B cell (primary cell): ENCODE measurements at regions not wholly inside any gene's neighbourhood (a gene's known extent, or its start where the extent isn't known, plus 50 kb on each side); places are given as distances from the start of the nearest gene placed in this dataset.

Experiments used
- ATAC-seq: fragments of 200-7000 bp; cut with Tn5 transposase; one replicate; pipeline ENCODE4 v1.10.0; 2021; ENCODE audit warnings: low read depth, mild to moderate bottlenecking, moderate number of reproducible peaks, moderate library complexity
- CTCF ChIA-PET: fragments of 350-600 bp; sonication (Branson Sonifier 250); formaldehyde crosslinking; loops from one replicate; lab custom pipeline; 2021; ENCODE audit warnings: antibody characterized with exemption, inconsistent platforms; lab: Charles Lee
- POLR2A ChIA-PET: fragments of 350-600 bp; sonication (Branson Sonifier 250); formaldehyde crosslinking; loops from one replicate; lab custom pipeline; 2021; ENCODE audit warnings: antibody characterized with exemption; lab: Charles Lee
- DNase-seq: peaks from one replicate; pipeline ENCODE4 v3.0.0; 2013
- H2AFZ ChIP-seq: 2 replicates; pipeline ENCODE4 v1.6.1; 2012; ENCODE audit warnings: mild to moderate bottlenecking, low read depth, low read length; ENCODE audit not compliant: insufficient read depth, poor library complexity, severe bottlenecking
- H3K27ac ChIP-seq, 2 donors: 1 replicate in 1 of 2; 2 replicates in 1 of 2; pipeline ENCODE4 v1.5.1; 2012 to 2013; ENCODE audit warnings: low read length in 2 of 2, mild to moderate bottlenecking in 2 of 2, moderate library complexity in 1 of 2
- H3K27me3 ChIP-seq, 4 experiments: fragments of 200-600 bp in 1 of 4; sonication (generic) in 1 of 4; replicated peaks in 1 of 4; 1 replicate in 2 of 4; 2 replicates in 2 of 4; pipeline versions ENCODE4 v1.6.1 to v1.7.0; 2013 to 2016; ENCODE audit warnings: low read length in 3 of 4, mild to moderate bottlenecking in 2 of 4, mixed read lengths in 1 of 4, moderate library complexity in 1 of 4; ENCODE audit not compliant: insufficient read depth in 4 of 4, control insufficient read depth in 3 of 4; ENCODE audit errors: control extremely low read depth in 1 of 4
- H3K36me3 ChIP-seq, 2 experiments: replicated peaks in 1 of 2; 1 replicate in 1 of 2; 2 replicates in 1 of 2; pipeline versions ENCODE4 v1.6.1 to v1.7.1; 2013; ENCODE audit warnings: low read length in 1 of 2; ENCODE audit not compliant: insufficient read depth in 2 of 2, control insufficient read depth in 1 of 2; ENCODE audit errors: control extremely low read depth in 1 of 2, extremely low read depth in 1 of 2
- H3K4me1 ChIP-seq, 2 donors: fragments of 200-600 bp in 1 of 2; sonication (generic) in 1 of 2; 1 replicate in 1 of 2; 2 replicates in 1 of 2; pipeline versions ENCODE4 v1.5.1 to v1.6.1; 2013 to 2017; ENCODE audit warnings: low read length in 2 of 2; ENCODE audit not compliant: control insufficient read depth in 2 of 2, insufficient read depth in 2 of 2
- H3K4me2 ChIP-seq: replicated peaks from 2 replicates; pipeline ENCODE3; 2012; ENCODE audit warnings: mild to moderate bottlenecking, low read depth, low read length; ENCODE audit not compliant: poor library complexity, severe bottlenecking
- H3K4me3 ChIP-seq, 5 experiments: fragments of 200-600 bp in 1 of 5; sonication (generic) in 1 of 5; 1 replicate in 3 of 5; 2 replicates in 2 of 5; pipeline versions ENCODE4 v1.5.1 to v1.7.0; 2011 to 2016; ENCODE audit warnings: low read length in 4 of 5, mild to moderate bottlenecking in 4 of 5, low read depth in 2 of 5, control low read depth in 1 of 5, moderate library complexity in 1 of 5; ENCODE audit not compliant: insufficient read depth in 1 of 5; ENCODE audit errors: control extremely low read depth in 1 of 5, extremely low read depth in 1 of 5
- H3K79me2 ChIP-seq: fragments of 200-600 bp; sonication (generic); one replicate; pipeline ENCODE4 v1.6.0; 2016; ENCODE audit warnings: low read length; ENCODE audit not compliant: control insufficient read depth, insufficient read depth
- H3K9ac ChIP-seq: fragments of 200-600 bp; sonication (generic); 2 replicates; pipeline ENCODE4 v1.6.1; 2017; ENCODE audit warnings: mild to moderate bottlenecking, low read length, moderate library complexity
- H3K9me3 ChIP-seq, 3 donors: one replicate each; pipeline versions ENCODE4 v1.6.1 to v1.7.1; 2013; ENCODE audit warnings: low read length in 2 of 3; ENCODE audit not compliant: control insufficient read depth in 2 of 3, insufficient read depth in 1 of 3; ENCODE audit errors: control extremely low read depth in 1 of 3
- H4K20me1 ChIP-seq: 2 replicates; pipeline ENCODE4 v1.6.0; 2012; ENCODE audit warnings: mild to moderate bottlenecking, low read length; ENCODE audit not compliant: insufficient read depth, control insufficient read depth, poor library complexity, severe bottlenecking
- H3K27ac Mint-ChIP-seq: one replicate; pipeline ENCODE4 v1.8.0; 2021; ENCODE audit warnings: mixed read lengths
- H3K27me3 Mint-ChIP-seq: one replicate; pipeline ENCODE4 v1.8.0; 2021; ENCODE audit warnings: mixed read lengths
- H3K4me1 Mint-ChIP-seq: one replicate; pipeline ENCODE4 v1.8.0; 2021; ENCODE audit warnings: mixed read lengths
- H3K4me3 Mint-ChIP-seq: one replicate; pipeline ENCODE4 v1.8.0; 2021; ENCODE audit warnings: mixed read lengths
- H3K9me3 Mint-ChIP-seq: one replicate; pipeline ENCODE4 v1.8.0; 2022; ENCODE audit warnings: mixed read lengths; ENCODE audit not compliant: insufficient read depth
- CTCF ChIP-seq: fragments of 200-600 bp; IDR thresholded peaks from one replicate; pipeline ENCODE4 v1.8.0; 2022; ENCODE audit warnings: antibody characterized with exemption, mild to moderate bottlenecking
- EZH2 ChIP-seq: IDR thresholded peaks from 2 replicates; pipeline ENCODE4 v1.6.1; 2012; ENCODE audit warnings: borderline replicate concordance, low read depth, mild to moderate bottlenecking, moderate library complexity, low read length; ENCODE audit not compliant: insufficient read depth, poor library complexity, severe bottlenecking
- WGBS: methylation state at CpG from one replicate; pipeline ENCODE4 v1.1.5; 2013; ENCODE audit warnings: missing lambda C conversion rate; ENCODE audit not compliant: insufficient coverage; 5-methylcytosine and 5-hydroxymethylcytosine counted together
- intact Hi-C: fragments of 100-400 bp; cut with micrococcal nuclease; formaldehyde crosslinking; loops from one replicate; pipeline ENCODE4 v1.10.0; 2022

- ChIA-PET CTCF (no interaction called here), POLR2A (no interaction called here)
- Mint-ChIP-seq H3K27me3 (peaks cover 8% of the 10 kb centered on the region), H3K4me3 (no peak overlapping the region), H3K9me3 (no peaks in the 10 kb centered on the region), H3K4me1 (no peaks in the 10 kb centered on the region), H3K27ac (no peak overlapping the region)
- Histone ChIP-seq H3K27me3 (peaks cover 0 to 3% (median 0%) of the 10 kb centered on the region in 4 experiments), H3K79me2 (no peaks in the 10 kb centered on the region), H3K27ac (no peak overlapping the region), H4K20me1 (no peaks in the 10 kb centered on the region), H2AFZ (no peak overlapping the region), H3K4me3 (no peak overlapping the region), H3K9ac (no peak overlapping the region), H3K4me2 (no peak overlapping the region), H3K36me3 (no peaks in the 10 kb centered on the region), H3K9me3 (peaks cover 0 to 6% (median 0%) of the 10 kb centered on the region in 3 donors), H3K4me1 (no peaks in the 10 kb centered on the region)
- ATAC-seq (no peak), DNase-seq (no peak)
- intact Hi-C loops, result no loop called here
- TF ChIP-seq EZH2, result no peak
Observed at GRCh38 chr16:5200123-5200522, 102.5 kb upstream of the EEF2KMT start.

GRCh38 chr16:5196204-5196603 is 98.6 kb upstream of the EEF2KMT start:
- no peaks in the 10 kb centered on the region for H3K36me3 ChIP-seq
- no peaks in the 10 kb centered on the region for H3K79me2 ChIP-seq
- no peaks in the 10 kb centered on the region for H3K4me1 ChIP-seq
- no peak overlapping the region for H3K4me3 ChIP-seq
- no peaks in the 10 kb centered on the region for H4K20me1 ChIP-seq
- Mint-ChIP-seq H3K27me3 (peaks cover 14% of the 10 kb centered on the region), H3K4me3 (no peak overlapping the region), H3K4me1 (no peaks in the 10 kb centered on the region), H3K9me3 (no peaks in the 10 kb centered on the region), H3K27ac (no peak overlapping the region)
- 93% methylated on average over 3 of the region's 3 CpGs for WGBS
- no peak overlapping the region for H2AFZ ChIP-seq
- no peak for DNase-seq
- no peak for ATAC-seq
- peaks cover 0 to 6% (median 0%) of the 10 kb centered on the region in 3 donors for H3K9me3 ChIP-seq
- H3K27ac ChIP-seq, result no peak overlapping the region
- peaks cover 0 to 3% (median 0%) of the 10 kb centered on the region in 4 experiments for H3K27me3 ChIP-seq
- CTCF ChIA-PET, result no interaction called here
- POLR2A ChIA-PET, result no interaction called here
- intact Hi-C loops, result no loop called here
- TF ChIP-seq EZH2 (no peak), CTCF (no peak)
- no peak overlapping the region for H3K4me2 ChIP-seq
- no peak overlapping the region for H3K9ac ChIP-seq
